ENCODE measurements at regions not wholly inside any gene's neighbourhood (a gene's known extent, or its start where the extent isn't known, plus 50 kb on each side); places are given as distances from the start of the nearest gene placed in this dataset.
"Not testable (repeated sequence)": the region's sequence is repeated elsewhere in the genome, so short reads cannot be mapped to it uniquely, and the experiment has no call there.

DNA sequence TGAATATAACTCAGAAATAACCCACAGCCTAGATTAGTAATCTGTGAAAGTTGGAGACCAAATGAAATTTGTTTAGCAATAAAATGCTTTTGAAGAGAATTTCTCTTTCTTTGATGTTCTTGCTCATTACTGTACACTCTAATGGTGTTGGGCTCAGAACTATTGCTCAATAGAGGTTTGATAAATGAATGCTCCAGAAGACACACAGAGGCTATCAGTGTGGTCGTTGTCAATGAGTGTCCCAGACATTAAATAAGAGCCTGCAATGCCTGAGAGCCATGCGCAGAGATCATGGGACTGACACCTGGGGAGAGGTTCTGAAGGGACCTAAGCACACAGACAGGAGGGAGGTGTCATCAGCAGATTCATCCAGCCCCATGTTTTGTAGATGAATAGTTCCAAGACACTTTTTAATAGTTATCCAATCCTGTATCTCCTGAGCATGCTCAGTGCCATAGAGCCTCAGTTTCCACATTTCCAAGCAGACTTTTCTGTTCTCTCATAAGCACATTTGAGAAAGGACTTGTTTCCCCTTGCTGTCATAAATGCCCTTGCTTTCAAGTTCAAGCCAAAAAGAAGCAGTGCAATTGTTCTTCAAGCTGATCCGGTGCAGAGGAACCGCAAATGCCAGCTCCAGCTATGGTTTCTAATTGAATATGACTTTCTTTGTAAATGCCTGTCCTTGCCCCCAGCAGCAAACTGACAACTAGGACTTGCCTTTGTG lies 306.2 kb upstream of the PLGLB1 start:
- TF ChIP-seq, protein P1, sequence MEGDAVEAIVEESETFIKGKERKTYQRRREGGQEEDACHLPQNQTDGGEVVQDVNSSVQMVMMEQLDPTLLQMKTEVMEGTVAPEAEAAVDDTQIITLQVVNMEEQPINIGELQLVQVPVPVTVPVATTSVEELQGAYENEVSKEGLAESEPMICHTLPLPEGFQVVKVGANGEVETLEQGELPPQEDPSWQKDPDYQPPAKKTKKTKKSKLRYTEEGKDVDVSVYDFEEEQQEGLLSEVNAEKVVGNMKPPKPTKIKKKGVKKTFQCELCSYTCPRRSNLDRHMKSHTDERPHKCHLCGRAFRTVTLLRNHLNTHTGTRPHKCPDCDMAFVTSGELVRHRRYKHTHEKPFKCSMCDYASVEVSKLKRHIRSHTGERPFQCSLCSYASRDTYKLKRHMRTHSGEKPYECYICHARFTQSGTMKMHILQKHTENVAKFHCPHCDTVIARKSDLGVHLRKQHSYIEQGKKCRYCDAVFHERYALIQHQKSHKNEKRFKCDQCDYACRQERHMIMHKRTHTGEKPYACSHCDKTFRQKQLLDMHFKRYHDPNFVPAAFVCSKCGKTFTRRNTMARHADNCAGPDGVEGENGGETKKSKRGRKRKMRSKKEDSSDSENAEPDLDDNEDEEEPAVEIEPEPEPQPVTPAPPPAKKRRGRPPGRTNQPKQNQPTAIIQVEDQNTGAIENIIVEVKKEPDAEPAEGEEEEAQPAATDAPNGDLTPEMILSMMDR (IDR thresholded peaks at IDR 0.05 in 2 of 3, conservative IDR thresholded peaks at IDR 0.05 in 1 of 3; ENCODE audit: borderline replicate concordance in 1 of 3, insufficient read depth in 1 of 3, low read depth in 2 of 3, low read length in 2 of 3) = not testable (repeated sequence)
- not testable (repeated sequence) for TF ChIP-seq SIN3A (IDR thresholded peaks at IDR 0.05; ENCODE audit: low read depth)
